ENCODE measurements at regions not wholly inside any gene's neighbourhood (a gene's known extent, or its start where the extent isn't known, plus 50 kb on each side); places are given as distances from the start of the nearest gene placed in this dataset.

- intact Hi-C loops (cut with DNase I), result no loop called here
- no peaks in the 10 kb centered on the region for H3K36me3 ChIP-seq
Measured at GRCh38 chr11:112374486-112375140, 114.0 kb upstream of the PLET1 start.

GRCh38 chr11:112377946-112378345, 117.3 kb upstream of the PLET1 start:
- Histone ChIP-seq H3K36me3 (no peaks in the 10 kb centered on the region), H3K9me3 (peaks cover 0 to 4% of the 10 kb centered on the region in 2 donors), H3K27ac (no peak overlapping the region), H3K4me1 (no peaks in the 10 kb centered on the region), H3K27me3 (no peaks in the 10 kb centered on the region), H3K4me3 (no peak overlapping the region)
- intact Hi-C loops (cut with DNase I), result no loop called here
- DNase-seq (ENCODE audit: low spot score in 2 of 2), result no peak
- no peak for TF ChIP-seq CTCF (IDR thresholded peaks at IDR 0.05)

More at GRCh38 chr11:112374486-112375140, 114.0 kb upstream of the PLET1 start:
- TF ChIP-seq CTCF (IDR thresholded peaks at IDR 0.05), result no peak
- Histone ChIP-seq H3K4me1 (no peaks in the 10 kb centered on the region), H3K27me3 (no peaks in the 10 kb centered on the region), H3K27ac (no peak overlapping the region), H3K4me3 (no peak overlapping the region), H3K9me3 (no peaks in the 10 kb centered on the region)
- DNase-seq (ENCODE audit: low spot score in 2 of 2), result no peak

- no peaks in the 10 kb centered on the region for H3K27me3 ChIP-seq
- intact Hi-C loops (cut with DNase I), result no loop called here
- H3K27ac ChIP-seq, result no peak overlapping the region
- no peaks in the 10 kb centered on the region for H3K36me3 ChIP-seq
- TF ChIP-seq CTCF (IDR thresholded peaks at IDR 0.05), result no peak
- no peaks in the 10 kb centered on the region for H3K4me1 ChIP-seq
- H3K4me3 ChIP-seq, result no peak overlapping the region
- no peak for DNase-seq (ENCODE audit: low spot score in 2 of 2)
- H3K9me3 ChIP-seq, result peaks cover 0 to 4% of the 10 kb centered on the region in 2 donors
Measured at GRCh38 chr11:112380464-112380863, 119.8 kb upstream of the PLET1 start.

GRCh38 chr11:112381578-112381977, 120.9 kb upstream of the PLET1 start:
- no peak for TF ChIP-seq CTCF (IDR thresholded peaks at IDR 0.05)
- H3K9me3 ChIP-seq, result peaks cover 0 to 4% of the 10 kb centered on the region in 2 donors
- no peak overlapping the region for H3K27ac ChIP-seq
- intact Hi-C loops (cut with DNase I), result no loop called here
- no peak overlapping the region for H3K4me3 ChIP-seq
- no peaks in the 10 kb centered on the region for H3K36me3 ChIP-seq
- no peaks in the 10 kb centered on the region for H3K27me3 ChIP-seq
- H3K4me1 ChIP-seq, result no peaks in the 10 kb centered on the region
- DNase-seq (ENCODE audit: low spot score in 2 of 2), result no peak

- Histone ChIP-seq H3K27me3 (no peaks in the 10 kb centered on the region), H3K9me3 (peaks cover 0 to 4% of the 10 kb centered on the region in 2 donors), H3K4me3 (no peak overlapping the region), H3K27ac (no peak overlapping the region), H3K36me3 (no peaks in the 10 kb centered on the region), H3K4me1 (no peaks in the 10 kb centered on the region)
- no peak for TF ChIP-seq CTCF (IDR thresholded peaks at IDR 0.05)
- intact Hi-C loops (cut with DNase I), result no loop called here
- no peak for DNase-seq (ENCODE audit: low spot score in 2 of 2)
Measured at GRCh38 chr11:112382561-112382960, 121.9 kb upstream of the PLET1 start.

GRCh38 chr11:112388496-112388895, 127.8 kb upstream of the PLET1 start:
- DNase-seq (ENCODE audit: low spot score in 2 of 2), result no peak
- Histone ChIP-seq H3K36me3 (no peaks in the 10 kb centered on the region), H3K27me3 (no peaks in the 10 kb centered on the region), H3K4me1 (no peaks in the 10 kb centered on the region), H3K27ac (no peak overlapping the region), H3K9me3 (no peaks in the 10 kb centered on the region), H3K4me3 (no peak overlapping the region)
- intact Hi-C loops (cut with DNase I), result no loop called here
- no peak for TF ChIP-seq CTCF (IDR thresholded peaks at IDR 0.05)
